Effector memory CD4-positive, alpha-beta T cell (primary cell): ENCODE measurements at regions not wholly inside any gene's neighbourhood (a gene's known extent, or its start where the extent isn't known, plus 50 kb on each side); places are given as distances from the start of the nearest gene placed in this dataset.
"Not testable (repeated sequence)": the region's sequence is repeated elsewhere in the genome, so short reads cannot be mapped to it uniquely, and the experiment has no call there.

ENCODE experiments used
- DNase-seq, 3 donors: peaks; one replicate each; pipeline ENCODE4 v3.0.0-alpha.2; 2020
- H3K27ac ChIP-seq: 2 replicates; pipeline ENCODE4 v1.7.0; 2013; ENCODE audit warnings: mild to moderate bottlenecking, low read length, moderate library complexity; ENCODE audit not compliant: insufficient read depth, poor library complexity, severe bottlenecking
- H3K27me3 ChIP-seq: replicated peaks from 2 replicates; pipeline ENCODE4 v1.7.0; 2013; ENCODE audit warnings: mild to moderate bottlenecking, low read length; ENCODE audit not compliant: insufficient read depth, control insufficient read depth, poor library complexity, severe bottlenecking
- H3K36me3 ChIP-seq: 2 replicates; pipeline ENCODE4 v1.7.0; 2013; ENCODE audit warnings: mild to moderate bottlenecking, low read length, moderate library complexity; ENCODE audit not compliant: control insufficient read depth, insufficient read depth
- H3K4me1 ChIP-seq: 2 replicates; pipeline ENCODE4 v1.7.0; 2013; ENCODE audit warnings: low read length, mild to moderate bottlenecking; ENCODE audit not compliant: control insufficient read depth, insufficient read depth, poor library complexity, severe bottlenecking
- H3K4me3 ChIP-seq: 2 replicates; pipeline ENCODE4 v1.7.0; 2013; ENCODE audit warnings: low read length, low read depth, mild to moderate bottlenecking; ENCODE audit not compliant: insufficient read depth, poor library complexity, severe bottlenecking
- H3K9me3 ChIP-seq: 2 replicates; pipeline ENCODE4 v1.7.0; 2013; ENCODE audit warnings: mild to moderate bottlenecking, low read length, moderate library complexity; ENCODE audit not compliant: control insufficient read depth

DNA sequence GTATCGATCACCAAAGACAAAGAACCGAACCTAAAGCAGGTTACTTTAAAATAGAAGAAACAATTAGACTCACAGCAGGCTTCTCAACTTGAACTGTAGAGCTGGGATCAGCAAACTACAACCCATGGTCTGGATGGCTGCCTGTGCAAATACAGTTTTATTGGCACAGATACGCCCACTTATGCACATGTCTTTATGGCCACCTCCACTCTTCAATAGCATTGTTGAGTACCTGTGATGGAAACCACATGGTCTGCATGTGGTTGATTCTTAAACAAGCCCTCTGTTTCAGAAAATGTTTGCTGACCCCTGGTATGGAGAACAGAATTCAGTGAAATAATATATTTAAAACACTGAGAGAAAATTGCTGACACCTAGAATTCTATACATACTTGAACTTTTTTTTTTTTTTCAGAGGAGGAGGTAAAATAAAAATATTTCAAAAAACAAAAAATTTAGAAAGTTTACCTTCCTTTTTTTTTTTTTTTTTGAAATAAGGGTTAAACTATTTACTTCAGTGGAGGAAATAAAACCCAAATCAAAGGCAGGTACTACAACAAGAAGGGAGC is 263.8 kb upstream of the ATP10A start:
- Histone ChIP-seq H3K4me1 (no peaks in the 10 kb centered on the region), H3K4me3 (no peak overlapping the region), H3K27me3 (no peaks in the 10 kb centered on the region), H3K36me3 (no peaks in the 10 kb centered on the region), H3K9me3 (no peaks in the 10 kb centered on the region), H3K27ac (no peak overlapping the region)
- no peak for DNase-seq

DNA sequence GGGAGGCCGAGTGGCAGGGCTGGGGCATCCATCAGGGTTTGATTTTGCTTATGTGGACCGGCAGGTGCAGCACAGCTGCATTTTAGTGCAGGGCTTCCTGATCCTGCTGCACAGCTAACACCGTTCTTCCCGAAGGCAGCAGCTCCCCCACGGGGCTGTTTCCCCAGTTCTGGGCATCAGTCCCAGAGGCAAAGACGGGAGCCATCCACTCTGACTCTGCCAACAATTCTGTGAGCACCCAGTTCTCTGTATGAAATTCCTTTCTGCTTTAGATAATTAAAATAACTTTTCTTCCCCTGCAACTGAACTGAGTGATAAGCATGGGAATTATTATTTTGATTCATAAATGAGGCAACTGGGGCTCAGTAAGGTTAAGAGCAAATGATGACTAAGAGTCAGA is 262.9 kb upstream of the ATP10A start:
- Histone ChIP-seq H3K27ac (no peak overlapping the region), H3K27me3 (no peaks in the 10 kb centered on the region)
- DNase-seq, result no peak

DNA sequence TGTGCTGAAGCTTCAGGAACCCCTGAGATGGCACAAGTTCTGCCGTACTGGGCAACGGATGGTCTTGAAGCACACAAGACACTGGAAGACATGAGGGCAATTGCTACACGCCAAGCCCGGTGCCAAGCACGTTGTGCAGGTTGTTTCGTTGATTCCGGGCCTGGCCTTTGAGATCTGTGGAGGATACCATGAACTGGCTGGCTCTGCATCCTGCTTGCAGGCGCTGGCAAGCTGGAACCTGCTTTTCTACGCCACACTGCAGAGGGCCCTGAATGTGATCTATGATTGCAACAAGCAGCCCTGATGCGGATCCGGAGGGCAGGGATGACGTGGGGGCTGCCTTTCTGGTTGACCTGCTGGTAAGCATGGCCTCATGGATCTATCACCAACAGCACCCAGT is 262.5 kb upstream of the ATP10A start:
- Histone ChIP-seq H3K9me3 (no peaks in the 10 kb centered on the region), H3K4me3 (no peak overlapping the region), H3K27ac (no peak overlapping the region), H3K27me3 (no peaks in the 10 kb centered on the region), H3K36me3 (no peaks in the 10 kb centered on the region), H3K4me1 (no peaks in the 10 kb centered on the region)
- DNase-seq, result no peak

More for the DNA sequence above, 262.9 kb upstream of the ATP10A start:
- H3K9me3 ChIP-seq, result no peaks in the 10 kb centered on the region
- H3K36me3 ChIP-seq, result no peaks in the 10 kb centered on the region
- H3K4me1 ChIP-seq, result no peaks in the 10 kb centered on the region
- no peak overlapping the region for H3K4me3 ChIP-seq

DNA sequence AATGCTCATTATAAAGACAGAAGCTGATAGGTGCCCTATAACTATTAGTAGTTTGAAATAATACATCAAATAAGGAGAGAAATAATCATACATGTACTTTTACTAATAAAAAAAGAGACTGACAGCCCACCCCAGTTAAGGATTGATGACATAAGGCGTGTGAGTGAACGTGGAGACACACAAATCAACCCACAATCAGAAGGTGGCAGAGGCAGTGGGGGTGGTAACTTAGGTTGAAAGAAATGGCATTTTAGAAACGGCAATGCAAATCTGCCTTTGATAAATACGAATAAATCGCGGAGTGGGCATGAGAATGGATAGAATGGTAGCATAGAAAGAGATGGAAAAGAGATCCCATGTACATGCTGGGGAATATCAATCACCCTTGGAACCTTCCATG is 256.2 kb upstream of the ATP10A start:
- no peaks in the 10 kb centered on the region for H3K4me1 ChIP-seq
- H3K27ac ChIP-seq, result no peak overlapping the region
- DNase-seq, result no peak
- no peaks in the 10 kb centered on the region for H3K27me3 ChIP-seq
- no peak overlapping the region for H3K4me3 ChIP-seq
- no peaks in the 10 kb centered on the region for H3K9me3 ChIP-seq
- H3K36me3 ChIP-seq, result no peaks in the 10 kb centered on the region

DNA sequence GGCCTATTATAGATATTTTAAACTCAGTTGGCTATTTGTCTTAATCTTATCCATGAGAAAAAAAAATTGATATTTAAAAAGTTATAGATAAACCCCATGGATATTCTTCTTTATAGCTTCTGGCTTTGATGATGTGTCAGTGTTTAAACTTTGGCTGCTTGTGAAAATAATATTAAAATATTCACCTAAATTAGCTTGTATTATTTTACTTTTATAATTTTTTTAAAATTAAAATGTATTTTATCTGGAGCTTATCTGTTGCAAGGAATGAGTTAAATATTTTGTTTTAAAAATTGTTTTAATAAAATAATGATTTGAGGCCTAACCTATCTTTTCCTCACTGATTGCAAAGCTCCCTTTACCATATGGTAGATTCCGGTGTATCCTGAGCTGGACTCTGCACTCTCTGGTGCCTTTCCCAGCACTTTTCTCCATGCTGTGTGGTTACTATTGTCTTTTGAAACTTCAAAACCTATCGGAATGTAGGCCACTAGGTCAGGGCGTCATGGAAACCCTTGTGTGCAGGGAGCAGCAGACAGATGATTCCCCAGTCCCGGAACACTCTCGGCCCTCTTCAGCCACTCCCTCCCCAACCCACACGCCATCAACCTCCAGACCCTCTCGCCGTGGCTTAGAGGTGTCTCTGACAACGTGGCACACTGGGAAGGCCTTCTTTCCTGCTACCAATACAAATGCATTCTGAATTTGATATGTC is 252.3 kb upstream of the ATP10A start:
- no peak overlapping the region for H3K27ac ChIP-seq
- H3K4me1 ChIP-seq, result no peaks in the 10 kb centered on the region
- H3K36me3 ChIP-seq, result no peaks in the 10 kb centered on the region
- no peaks in the 10 kb centered on the region for H3K9me3 ChIP-seq
- H3K4me3 ChIP-seq, result no peak overlapping the region
- no peak for DNase-seq
- H3K27me3 ChIP-seq, result no peaks in the 10 kb centered on the region

DNA sequence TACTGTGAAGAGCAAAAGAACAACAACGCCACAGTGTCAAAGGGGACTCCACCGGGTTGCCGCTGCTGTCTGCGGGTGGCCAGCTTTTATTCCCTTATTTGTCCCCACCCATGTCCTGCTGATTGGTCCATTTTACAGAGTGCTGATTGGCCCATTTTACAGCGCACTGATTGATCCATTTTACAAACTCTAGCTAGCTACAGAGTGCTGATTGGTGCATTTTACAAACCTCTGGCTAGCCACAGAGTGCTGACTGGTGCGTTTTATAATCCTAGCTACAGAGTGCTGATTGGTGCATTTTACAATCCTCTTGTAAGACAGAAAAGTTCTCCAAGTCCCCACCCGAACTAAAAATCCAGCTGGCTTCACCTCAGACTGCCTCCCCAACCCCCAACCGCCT is 251.0 kb upstream of the ATP10A start:
- not testable (repeated sequence) for H3K27me3 ChIP-seq, H3K4me3 ChIP-seq, H3K36me3 ChIP-seq, H3K4me1 ChIP-seq, H3K9me3 ChIP-seq, H3K27ac ChIP-seq, DNase-seq

DNA sequence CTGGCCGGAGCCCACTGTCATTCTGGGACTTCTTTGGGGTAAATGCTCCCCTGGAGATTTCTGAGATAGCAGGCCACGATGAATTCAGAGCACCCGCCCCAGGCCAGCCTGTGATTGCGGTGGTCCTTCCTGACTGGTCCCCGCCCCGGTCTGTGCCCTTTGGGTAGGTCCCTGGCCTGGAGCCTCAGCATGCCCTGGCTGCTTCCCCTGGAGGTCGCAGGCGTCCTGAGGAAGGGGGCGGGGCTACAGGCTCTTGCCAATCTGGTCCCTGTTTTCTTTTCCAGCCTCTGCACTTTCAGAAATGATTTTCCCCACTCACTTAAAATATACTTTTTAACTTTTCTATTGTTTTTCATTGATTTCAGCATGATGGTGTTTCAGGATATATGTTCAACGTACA is 250.2 kb upstream of the ATP10A start:
- H3K9me3 ChIP-seq, result no peaks in the 10 kb centered on the region
- H3K36me3 ChIP-seq, result no peaks in the 10 kb centered on the region
- no peaks in the 10 kb centered on the region for H3K4me1 ChIP-seq
- no peak overlapping the region for H3K27ac ChIP-seq
- H3K4me3 ChIP-seq, result no peak overlapping the region
- no peak for DNase-seq
- H3K27me3 ChIP-seq, result no peaks in the 10 kb centered on the region

DNA sequence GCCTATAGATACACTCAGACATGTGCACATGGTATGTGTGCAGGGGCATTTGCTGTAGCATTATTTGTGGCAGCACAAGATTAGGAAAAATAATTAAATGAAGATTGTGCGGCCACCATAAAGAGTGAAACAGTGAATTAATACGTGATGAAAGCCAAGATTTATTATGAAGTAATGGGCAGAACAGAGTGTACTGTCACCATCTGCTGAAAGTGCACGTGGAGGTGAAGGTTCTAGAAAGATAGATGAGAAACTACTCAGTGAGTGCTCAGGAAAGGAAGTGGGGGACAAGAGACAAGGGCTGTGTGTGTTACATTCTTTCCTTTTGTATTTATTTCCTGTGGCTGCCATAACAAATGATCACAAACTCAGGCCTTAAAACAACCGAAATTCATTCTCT is 246.1 kb upstream of the ATP10A start:
- Histone ChIP-seq H3K9me3 (no peaks in the 10 kb centered on the region), H3K36me3 (no peaks in the 10 kb centered on the region), H3K4me3 (no peak overlapping the region), H3K27me3 (no peaks in the 10 kb centered on the region), H3K27ac (no peak overlapping the region), H3K4me1 (no peaks in the 10 kb centered on the region)
- DNase-seq, result no peak

DNA sequence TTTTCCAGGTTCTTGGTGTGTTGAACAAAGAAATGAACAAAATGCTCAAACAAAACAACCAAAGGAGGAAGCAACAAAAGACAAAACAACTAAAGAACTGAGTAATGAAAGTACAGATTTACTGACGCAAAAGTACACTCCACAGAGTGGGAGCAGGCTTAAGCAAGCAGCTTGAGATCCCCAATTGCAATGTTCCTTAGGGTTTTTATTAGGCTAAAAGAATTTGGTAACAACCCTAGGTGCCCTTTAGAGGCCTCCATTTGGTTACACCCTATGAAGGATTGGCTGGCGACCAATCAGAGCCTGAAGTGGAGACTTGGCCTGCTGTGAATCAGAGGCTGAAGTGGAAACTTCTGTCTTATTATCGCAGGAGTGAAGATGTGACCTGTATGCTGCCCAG is 243.4 kb upstream of the ATP10A start:
- no peaks in the 10 kb centered on the region for H3K36me3 ChIP-seq
- H3K27me3 ChIP-seq, result no peaks in the 10 kb centered on the region
- no peaks in the 10 kb centered on the region for H3K4me1 ChIP-seq
- H3K9me3 ChIP-seq, result no peaks in the 10 kb centered on the region
- no peak overlapping the region for H3K27ac ChIP-seq
- DNase-seq, result no peak
- H3K4me3 ChIP-seq, result no peak overlapping the region

DNA sequence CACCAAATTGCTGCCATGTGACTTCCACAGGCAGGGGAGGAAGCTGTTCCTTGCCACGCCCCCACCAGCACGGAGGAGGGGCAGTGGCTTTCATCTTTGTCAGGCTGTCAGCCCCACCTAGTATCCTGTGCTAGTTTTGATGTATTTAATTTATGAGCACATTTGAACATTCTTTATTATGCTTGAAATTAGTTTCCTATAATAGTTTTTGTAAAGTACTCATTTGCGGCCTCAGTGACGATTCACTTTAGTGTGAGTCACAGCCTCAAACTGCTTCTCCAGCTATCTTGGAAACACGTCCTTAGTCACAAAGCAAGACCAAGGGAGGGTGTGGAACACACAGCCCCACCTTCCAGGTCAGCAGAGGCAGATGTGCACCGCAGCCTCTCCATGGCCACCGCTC is 239.9 kb upstream of the ATP10A start:
- H3K27ac ChIP-seq, result no peak overlapping the region
- H3K9me3 ChIP-seq, result no peaks in the 10 kb centered on the region
- H3K27me3 ChIP-seq, result no peaks in the 10 kb centered on the region
- H3K4me3 ChIP-seq, result no peak overlapping the region
- no peak for DNase-seq
- H3K36me3 ChIP-seq, result no peaks in the 10 kb centered on the region
- H3K4me1 ChIP-seq, result no peaks in the 10 kb centered on the region
